HG02981 (cell line): ENCODE measurements at regions not wholly inside any gene's neighbourhood (a gene's known extent, or its start where the extent isn't known, plus 50 kb on each side); places are given as distances from the start of the nearest gene placed in this dataset.
A peak's percentile ranks its signal among the peaks of the same experiment; 100 is the strongest.
"Not testable (repeated sequence)": the region's sequence is repeated elsewhere in the genome, so short reads cannot be mapped to it uniquely, and the experiment has no call there.

ENCODE experiments used
- ATAC-seq: cut with Tn5 transposase; IDR thresholded peaks from one replicate; pipeline ENCODE4 v1.9.1; 2021; ENCODE audit warnings: mild to moderate bottlenecking, moderate library complexity; ENCODE audit not compliant: unreplicated experiment

GRCh38 chr22:22697377-22698117, 53.1 kb downstream of the GGTLC2 start:
- ATAC-seq: no peak

- ATAC-seq: no peak
These were observed 53.9 kb downstream of the GGTLC2 start for GRCh38 chr22:22698263-22698750.

- no peak for ATAC-seq
These were observed 56.2 kb downstream of the GGTLC2 start for GRCh38 chr22:22700631-22701030.

GRCh38 chr22:22701557-22701956, 57.1 kb downstream of the GGTLC2 start:
- not testable (repeated sequence) for ATAC-seq

- no peak for ATAC-seq
These were observed 58.1 kb downstream of the GGTLC2 start for GRCh38 chr22:22702237-22703202.

GRCh38 chr22:22703203-22703570, 58.8 kb downstream of the GGTLC2 start:
- no peak for ATAC-seq

- ATAC-seq: no peak
These were observed 59.3 kb downstream of the GGTLC2 start for GRCh38 chr22:22703715-22704114.

GRCh38 chr22:22704156-22704946, 59.9 kb downstream of the GGTLC2 start:
- ATAC-seq: no peak

GRCh38 chr22:22705328-22706100, 61.1 kb downstream of the GGTLC2 start:
- no peak for ATAC-seq

- no peak for ATAC-seq
These were observed 62.0 kb downstream of the GGTLC2 start for GRCh38 chr22:22706253-22706915.

- no peak for ATAC-seq
These were observed 65.5 kb downstream of the GGTLC2 start for GRCh38 chr22:22709719-22710445.

GRCh38 chr22:22710719-22711531, 66.5 kb downstream of the GGTLC2 start:
- no peak for ATAC-seq

- no peak for ATAC-seq
These were observed 67.1 kb downstream of the GGTLC2 start for GRCh38 chr22:22711532-22711913.

- no peak for ATAC-seq
These were observed 67.8 kb downstream of the GGTLC2 start for GRCh38 chr22:22712092-22712658.

GRCh38 chr22:22712666-22713365, 68.4 kb downstream of the GGTLC2 start:
- ATAC-seq: no peak

- ATAC-seq: no peak
These were observed 69.0 kb downstream of the GGTLC2 start for GRCh38 chr22:22713416-22713815.

GRCh38 chr22:22714600-22715335, 70.4 kb downstream of the GGTLC2 start:
- ATAC-seq: peak; percentile 55
